K562 (cell line): ENCODE measurements at regions not wholly inside any gene's neighbourhood (a gene's known extent, or its start where the extent isn't known, plus 50 kb on each side); places are given as distances from the start of the nearest gene placed in this dataset.

Source experiments
- FOS ChIP-seq: IDR thresholded peaks from 3 replicates; pipeline ENCODE4 v1.6.1; 2011; ENCODE audit not compliant: insufficient read length; ENCODE audit errors: extremely low read depth
- HDAC3 ChIP-seq: fragments of 450-650 bp; IDR thresholded peaks from 2 replicates; pipeline ENCODE4 v1.6.1; 2018; ENCODE audit warnings: borderline replicate concordance, mild to moderate bottlenecking, moderate library complexity; ENCODE audit not compliant: partially characterized antibody
- HNRNPK ChIP-seq: fragments of 200-400 bp; formaldehyde crosslinking; IDR thresholded peaks from one replicate; pipeline ENCODE4 v1.6.1; 2018; ENCODE audit warnings: mild to moderate bottlenecking, low read depth, low read length; ENCODE audit not compliant: poor library complexity, severe bottlenecking
- KLF13 ChIP-seq: fragments of 450-650 bp; IDR thresholded peaks from 2 replicates; pipeline ENCODE4 v1.6.1; 2016; ENCODE audit warnings: missing genetic modification characterization, low read depth, mild to moderate bottlenecking, missing compliant biosample characterization, moderate library complexity, borderline replicate concordance
- PPARD ChIP-seq: fragments of 250-450 bp; sonication (Bioruptor Pico); IDR thresholded peaks from 2 replicates; pipeline ENCODE4 v1.8.0; 2022; ENCODE audit warnings: inconsistent platforms, mild to moderate bottlenecking, moderate library complexity
- TEAD1 ChIP-seq, 2 experiments: fragments of 450-650 bp in 1 of 2; sonication (generic) in 1 of 2; formaldehyde crosslinking; IDR thresholded peaks; 2 replicates each; pipeline versions ENCODE4 v1.4.0 to v1.8.0; 2020 to 2022; ENCODE audit warnings: mild to moderate bottlenecking in 2 of 2, missing genetic modification reagents in 1 of 2
- TFAM ChIP-seq: fragments of 250-450 bp; sonication (Bioruptor Pico); conservative IDR thresholded peaks from 2 replicates; pipeline ENCODE4 v1.5.0; 2021; ENCODE audit warnings: mild to moderate bottlenecking, moderate library complexity
- XRCC3 ChIP-seq: fragments of 450-650 bp; IDR thresholded peaks from 2 replicates; pipeline ENCODE4 v1.6.1; 2017; ENCODE audit warnings: mild to moderate bottlenecking, moderate library complexity
- ZNF224 ChIP-seq: sonication (generic); formaldehyde crosslinking; IDR thresholded peaks from 2 replicates; pipeline ENCODE4 v1.8.0; 2022; ENCODE audit warnings: mild to moderate bottlenecking, missing genetic modification reagents
- TF ChIP-seq, protein P1 (sequence below): fragments of 450-650 bp; IDR thresholded peaks from 2 replicates; pipeline ENCODE4 v1.6.1; 2016; ENCODE audit warnings: low read depth
- TF ChIP-seq, protein P2 (sequence below): fragments of 450-650 bp; IDR thresholded peaks from 2 replicates; pipeline ENCODE4 v1.6.1; 2016
- TF ChIP-seq, protein P3 (sequence below): sonication (generic); formaldehyde crosslinking; IDR thresholded peaks from 2 replicates; pipeline ENCODE4 v1.8.1; 2023; ENCODE audit warnings: mild to moderate bottlenecking, missing genetic modification reagents

DNA sequence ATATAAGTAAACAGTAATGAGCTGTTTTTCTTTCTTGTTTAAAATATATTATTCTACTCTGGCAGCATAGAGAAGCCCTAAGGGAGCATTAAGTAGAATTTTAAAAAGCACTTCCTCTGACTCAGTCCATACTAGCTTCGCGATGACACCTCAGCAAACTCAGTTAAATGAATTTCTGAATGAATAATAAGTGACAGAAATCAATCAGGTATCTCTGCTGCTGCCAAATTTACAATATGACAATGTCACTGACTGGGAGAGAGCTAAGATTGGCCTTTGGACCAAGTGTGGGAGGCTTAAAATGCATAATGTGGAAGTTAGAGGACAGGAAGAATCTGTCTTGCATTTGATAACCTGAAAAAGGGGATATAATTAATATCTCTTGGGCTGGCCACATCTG lies 296.1 kb downstream of the HHIPL2 start (continued):
- TF ChIP-seq, protein P1, sequence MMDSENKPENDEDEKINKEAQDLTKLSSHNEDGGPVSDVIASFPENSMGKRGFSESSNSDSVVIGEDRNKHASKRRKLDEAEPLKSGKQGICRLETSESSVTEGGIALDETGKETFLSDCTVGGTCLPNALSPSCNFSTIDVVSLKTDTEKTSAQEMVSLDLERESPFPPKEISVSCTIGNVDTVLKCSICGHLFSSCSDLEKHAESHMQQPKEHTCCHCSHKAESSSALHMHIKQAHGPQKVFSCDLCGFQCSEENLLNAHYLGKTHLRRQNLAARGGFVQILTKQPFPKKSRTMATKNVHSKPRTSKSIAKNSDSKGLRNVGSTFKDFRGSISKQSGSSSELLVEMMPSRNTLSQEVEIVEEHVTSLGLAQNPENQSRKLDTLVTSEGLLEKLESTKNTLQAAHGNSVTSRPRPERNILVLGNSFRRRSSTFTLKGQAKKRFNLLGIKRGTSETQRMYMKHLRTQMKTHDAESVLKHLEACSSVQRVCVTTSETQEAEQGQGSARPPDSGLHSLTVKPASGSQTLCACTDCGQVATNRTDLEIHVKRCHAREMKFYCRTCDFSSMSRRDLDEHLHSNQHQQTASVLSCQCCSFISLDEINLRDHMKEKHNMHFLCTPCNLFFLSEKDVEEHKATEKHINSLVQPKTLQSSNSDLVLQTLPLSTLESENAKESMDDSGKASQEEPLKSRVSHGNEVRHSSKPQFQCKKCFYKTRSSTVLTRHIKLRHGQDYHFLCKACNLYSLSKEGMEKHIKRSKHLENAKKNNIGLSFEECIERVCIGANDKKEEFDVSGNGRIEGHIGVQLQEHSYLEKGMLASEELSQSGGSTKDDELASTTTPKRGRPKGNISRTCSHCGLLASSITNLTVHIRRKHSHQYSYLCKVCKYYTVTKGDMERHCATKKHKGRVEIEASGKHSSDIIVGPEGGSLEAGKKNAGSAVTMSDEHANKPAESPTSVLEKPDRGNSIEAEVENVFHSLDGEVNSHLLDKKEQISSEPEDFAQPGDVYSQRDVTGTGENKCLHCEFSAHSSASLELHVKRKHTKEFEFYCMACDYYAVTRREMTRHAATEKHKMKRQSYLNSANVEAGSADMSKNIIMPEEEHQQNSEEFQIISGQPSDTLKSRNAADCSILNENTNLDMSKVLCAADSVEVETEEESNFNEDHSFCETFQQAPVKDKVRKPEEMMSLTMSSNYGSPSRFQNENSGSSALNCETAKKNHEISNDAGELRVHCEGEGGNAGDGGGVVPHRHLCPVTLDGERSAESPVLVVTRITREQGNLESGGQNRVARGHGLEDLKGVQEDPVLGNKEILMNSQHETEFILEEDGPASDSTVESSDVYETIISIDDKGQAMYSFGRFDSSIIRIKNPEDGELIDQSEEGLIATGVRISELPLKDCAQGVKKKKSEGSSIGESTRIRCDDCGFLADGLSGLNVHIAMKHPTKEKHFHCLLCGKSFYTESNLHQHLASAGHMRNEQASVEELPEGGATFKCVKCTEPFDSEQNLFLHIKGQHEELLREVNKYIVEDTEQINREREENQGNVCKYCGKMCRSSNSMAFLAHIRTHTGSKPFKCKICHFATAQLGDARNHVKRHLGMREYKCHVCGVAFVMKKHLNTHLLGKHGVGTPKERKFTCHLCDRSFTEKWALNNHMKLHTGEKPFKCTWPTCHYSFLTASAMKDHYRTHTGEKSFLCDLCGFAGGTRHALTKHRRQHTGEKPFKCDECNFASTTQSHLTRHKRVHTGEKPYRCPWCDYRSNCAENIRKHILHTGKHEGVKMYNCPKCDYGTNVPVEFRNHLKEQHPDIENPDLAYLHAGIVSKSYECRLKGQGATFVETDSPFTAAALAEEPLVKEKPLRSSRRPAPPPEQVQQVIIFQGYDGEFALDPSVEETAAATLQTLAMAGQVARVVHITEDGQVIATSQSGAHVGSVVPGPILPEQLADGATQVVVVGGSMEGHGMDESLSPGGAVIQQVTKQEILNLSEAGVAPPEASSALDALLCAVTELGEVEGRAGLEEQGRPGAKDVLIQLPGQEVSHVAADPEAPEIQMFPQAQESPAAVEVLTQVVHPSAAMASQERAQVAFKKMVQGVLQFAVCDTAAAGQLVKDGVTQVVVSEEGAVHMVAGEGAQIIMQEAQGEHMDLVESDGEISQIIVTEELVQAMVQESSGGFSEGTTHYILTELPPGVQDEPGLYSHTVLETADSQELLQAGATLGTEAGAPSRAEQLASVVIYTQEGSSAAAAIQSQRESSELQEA = no peak
- TF ChIP-seq ZNF224 = no peak
- no peak for TF ChIP-seq XRCC3
- TF ChIP-seq, protein P2, sequence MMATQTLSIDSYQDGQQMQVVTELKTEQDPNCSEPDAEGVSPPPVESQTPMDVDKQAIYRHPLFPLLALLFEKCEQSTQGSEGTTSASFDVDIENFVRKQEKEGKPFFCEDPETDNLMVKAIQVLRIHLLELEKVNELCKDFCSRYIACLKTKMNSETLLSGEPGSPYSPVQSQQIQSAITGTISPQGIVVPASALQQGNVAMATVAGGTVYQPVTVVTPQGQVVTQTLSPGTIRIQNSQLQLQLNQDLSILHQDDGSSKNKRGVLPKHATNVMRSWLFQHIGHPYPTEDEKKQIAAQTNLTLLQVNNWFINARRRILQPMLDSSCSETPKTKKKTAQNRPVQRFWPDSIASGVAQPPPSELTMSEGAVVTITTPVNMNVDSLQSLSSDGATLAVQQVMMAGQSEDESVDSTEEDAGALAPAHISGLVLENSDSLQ = no peak
- TF ChIP-seq KLF13 (tag) = no peak
- TF ChIP-seq HDAC3 = no peak
- no peak for TF ChIP-seq FOS
- TF ChIP-seq, protein P3, sequence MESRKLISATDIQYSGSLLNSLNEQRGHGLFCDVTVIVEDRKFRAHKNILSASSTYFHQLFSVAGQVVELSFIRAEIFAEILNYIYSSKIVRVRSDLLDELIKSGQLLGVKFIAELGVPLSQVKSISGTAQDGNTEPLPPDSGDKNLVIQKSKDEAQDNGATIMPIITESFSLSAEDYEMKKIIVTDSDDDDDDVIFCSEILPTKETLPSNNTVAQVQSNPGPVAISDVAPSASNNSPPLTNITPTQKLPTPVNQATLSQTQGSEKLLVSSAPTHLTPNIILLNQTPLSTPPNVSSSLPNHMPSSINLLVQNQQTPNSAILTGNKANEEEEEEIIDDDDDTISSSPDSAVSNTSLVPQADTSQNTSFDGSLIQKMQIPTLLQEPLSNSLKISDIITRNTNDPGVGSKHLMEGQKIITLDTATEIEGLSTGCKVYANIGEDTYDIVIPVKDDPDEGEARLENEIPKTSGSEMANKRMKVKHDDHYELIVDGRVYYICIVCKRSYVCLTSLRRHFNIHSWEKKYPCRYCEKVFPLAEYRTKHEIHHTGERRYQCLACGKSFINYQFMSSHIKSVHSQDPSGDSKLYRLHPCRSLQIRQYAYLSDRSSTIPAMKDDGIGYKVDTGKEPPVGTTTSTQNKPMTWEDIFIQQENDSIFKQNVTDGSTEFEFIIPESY (CRISPR knock-in tag) = no peak
- no peak for TF ChIP-seq HNRNPK
- TF ChIP-seq PPARD (CRISPR knock-in tag) = no peak
- TF ChIP-seq TFAM (CRISPR knock-in tag) = no peak
- no peak for TF ChIP-seq TEAD1 (CRISPR knock-in tag; IDR thresholded peaks at IDR 0.05)
